ENCODE measurements at regions not wholly inside any gene's neighbourhood (a gene's known extent, or its start where the extent isn't known, plus 50 kb on each side); places are given as distances from the start of the nearest gene placed in this dataset.

- TF ChIP-seq POLR2A (IDR thresholded peaks at IDR 0.05; ENCODE audit: low read length) (no peak), GATA1 (IDR thresholded peaks at IDR 0.05; ENCODE audit: low read depth, low read length) (no peak)
These were observed 364.0 kb downstream of the TMA16 start for GRCh38 chr4:163858515-163858914.

Data from erythroblast (primary cell).